B cell (primary cell): ENCODE measurements at regions not wholly inside any gene's neighbourhood (a gene's known extent, or its start where the extent isn't known, plus 50 kb on each side); places are given as distances from the start of the nearest gene placed in this dataset.

Experiments
- ATAC-seq: fragments of 200-7000 bp; cut with Tn5 transposase; one replicate; pipeline ENCODE4 v1.10.0; 2021; ENCODE audit warnings: low read depth, mild to moderate bottlenecking, moderate number of reproducible peaks, moderate library complexity
- CTCF ChIA-PET: fragments of 350-600 bp; sonication (Branson Sonifier 250); formaldehyde crosslinking; loops from one replicate; lab custom pipeline; 2021; ENCODE audit warnings: antibody characterized with exemption, inconsistent platforms; lab: Charles Lee
- POLR2A ChIA-PET: fragments of 350-600 bp; sonication (Branson Sonifier 250); formaldehyde crosslinking; loops from one replicate; lab custom pipeline; 2021; ENCODE audit warnings: antibody characterized with exemption; lab: Charles Lee
- DNase-seq: peaks from one replicate; pipeline ENCODE4 v3.0.0; 2013
- H2AFZ ChIP-seq: 2 replicates; pipeline ENCODE4 v1.6.1; 2012; ENCODE audit warnings: mild to moderate bottlenecking, low read depth, low read length; ENCODE audit not compliant: insufficient read depth, poor library complexity, severe bottlenecking
- H3K27ac ChIP-seq, 2 donors: 1 replicate in 1 of 2; 2 replicates in 1 of 2; pipeline ENCODE4 v1.5.1; 2012 to 2013; ENCODE audit warnings: low read length in 2 of 2, mild to moderate bottlenecking in 2 of 2, moderate library complexity in 1 of 2
- H3K27me3 ChIP-seq, 4 experiments: fragments of 200-600 bp in 1 of 4; sonication (generic) in 1 of 4; replicated peaks in 1 of 4; 1 replicate in 2 of 4; 2 replicates in 2 of 4; pipeline versions ENCODE4 v1.6.1 to v1.7.0; 2013 to 2016; ENCODE audit warnings: low read length in 3 of 4, mild to moderate bottlenecking in 2 of 4, mixed read lengths in 1 of 4, moderate library complexity in 1 of 4; ENCODE audit not compliant: insufficient read depth in 4 of 4, control insufficient read depth in 3 of 4; ENCODE audit errors: control extremely low read depth in 1 of 4
- H3K36me3 ChIP-seq, 2 experiments: replicated peaks in 1 of 2; 1 replicate in 1 of 2; 2 replicates in 1 of 2; pipeline versions ENCODE4 v1.6.1 to v1.7.1; 2013; ENCODE audit warnings: low read length in 1 of 2; ENCODE audit not compliant: insufficient read depth in 2 of 2, control insufficient read depth in 1 of 2; ENCODE audit errors: control extremely low read depth in 1 of 2, extremely low read depth in 1 of 2
- H3K4me1 ChIP-seq, 2 donors: fragments of 200-600 bp in 1 of 2; sonication (generic) in 1 of 2; 1 replicate in 1 of 2; 2 replicates in 1 of 2; pipeline versions ENCODE4 v1.5.1 to v1.6.1; 2013 to 2017; ENCODE audit warnings: low read length in 2 of 2; ENCODE audit not compliant: control insufficient read depth in 2 of 2, insufficient read depth in 2 of 2
- H3K4me2 ChIP-seq: replicated peaks from 2 replicates; pipeline ENCODE3; 2012; ENCODE audit warnings: mild to moderate bottlenecking, low read depth, low read length; ENCODE audit not compliant: poor library complexity, severe bottlenecking
- H3K4me3 ChIP-seq, 5 experiments: fragments of 200-600 bp in 1 of 5; sonication (generic) in 1 of 5; 1 replicate in 3 of 5; 2 replicates in 2 of 5; pipeline versions ENCODE4 v1.5.1 to v1.7.0; 2011 to 2016; ENCODE audit warnings: low read length in 4 of 5, mild to moderate bottlenecking in 4 of 5, low read depth in 2 of 5, control low read depth in 1 of 5, moderate library complexity in 1 of 5; ENCODE audit not compliant: insufficient read depth in 1 of 5; ENCODE audit errors: control extremely low read depth in 1 of 5, extremely low read depth in 1 of 5
- H3K79me2 ChIP-seq: fragments of 200-600 bp; sonication (generic); one replicate; pipeline ENCODE4 v1.6.0; 2016; ENCODE audit warnings: low read length; ENCODE audit not compliant: control insufficient read depth, insufficient read depth
- H3K9ac ChIP-seq: fragments of 200-600 bp; sonication (generic); 2 replicates; pipeline ENCODE4 v1.6.1; 2017; ENCODE audit warnings: mild to moderate bottlenecking, low read length, moderate library complexity
- H3K9me3 ChIP-seq, 3 donors: one replicate each; pipeline versions ENCODE4 v1.6.1 to v1.7.1; 2013; ENCODE audit warnings: low read length in 2 of 3; ENCODE audit not compliant: control insufficient read depth in 2 of 3, insufficient read depth in 1 of 3; ENCODE audit errors: control extremely low read depth in 1 of 3
- H4K20me1 ChIP-seq: 2 replicates; pipeline ENCODE4 v1.6.0; 2012; ENCODE audit warnings: mild to moderate bottlenecking, low read length; ENCODE audit not compliant: insufficient read depth, control insufficient read depth, poor library complexity, severe bottlenecking
- H3K27ac Mint-ChIP-seq: one replicate; pipeline ENCODE4 v1.8.0; 2021; ENCODE audit warnings: mixed read lengths
- H3K27me3 Mint-ChIP-seq: one replicate; pipeline ENCODE4 v1.8.0; 2021; ENCODE audit warnings: mixed read lengths
- H3K4me1 Mint-ChIP-seq: one replicate; pipeline ENCODE4 v1.8.0; 2021; ENCODE audit warnings: mixed read lengths
- H3K4me3 Mint-ChIP-seq: one replicate; pipeline ENCODE4 v1.8.0; 2021; ENCODE audit warnings: mixed read lengths
- H3K9me3 Mint-ChIP-seq: one replicate; pipeline ENCODE4 v1.8.0; 2022; ENCODE audit warnings: mixed read lengths; ENCODE audit not compliant: insufficient read depth
- EZH2 ChIP-seq: IDR thresholded peaks from 2 replicates; pipeline ENCODE4 v1.6.1; 2012; ENCODE audit warnings: borderline replicate concordance, low read depth, mild to moderate bottlenecking, moderate library complexity, low read length; ENCODE audit not compliant: insufficient read depth, poor library complexity, severe bottlenecking
- WGBS: methylation state at CpG from one replicate; pipeline ENCODE4 v1.1.5; 2013; ENCODE audit warnings: missing lambda C conversion rate; ENCODE audit not compliant: insufficient coverage; 5-methylcytosine and 5-hydroxymethylcytosine counted together
- intact Hi-C: fragments of 100-400 bp; cut with micrococcal nuclease; formaldehyde crosslinking; loops from one replicate; pipeline ENCODE4 v1.10.0; 2022
- TF ChIP-seq, protein P1 (sequence below): fragments of 200-600 bp; IDR thresholded peaks from one replicate; pipeline ENCODE4 v1.8.0; 2022; ENCODE audit warnings: antibody characterized with exemption, mild to moderate bottlenecking

DNA sequence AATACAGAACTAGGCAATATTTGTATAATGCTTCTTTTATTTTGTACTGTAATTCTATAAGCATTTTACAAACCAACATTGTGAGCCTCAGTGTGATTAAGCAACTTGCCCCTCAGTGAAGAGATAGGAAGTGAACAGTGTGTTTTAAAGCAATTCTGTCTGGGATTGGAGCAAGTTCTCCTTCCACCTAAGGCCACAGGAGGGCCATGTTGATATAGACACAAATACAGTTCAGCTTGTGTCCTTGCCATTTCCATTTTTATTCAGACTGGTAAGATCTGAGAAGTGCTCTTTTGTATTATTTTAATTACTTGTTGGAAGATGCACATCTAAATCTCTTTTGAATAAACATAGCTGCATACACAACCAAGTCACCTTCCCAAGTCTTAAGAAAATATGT is 416.3 kb upstream of the COBL start:
- H3K9ac ChIP-seq: no peak overlapping the region
- ATAC-seq (no peak), DNase-seq (no peak)
- H4K20me1 ChIP-seq: no peaks in the 10 kb centered on the region
- no peak for TF ChIP-seq EZH2
- TF ChIP-seq, protein P1, sequence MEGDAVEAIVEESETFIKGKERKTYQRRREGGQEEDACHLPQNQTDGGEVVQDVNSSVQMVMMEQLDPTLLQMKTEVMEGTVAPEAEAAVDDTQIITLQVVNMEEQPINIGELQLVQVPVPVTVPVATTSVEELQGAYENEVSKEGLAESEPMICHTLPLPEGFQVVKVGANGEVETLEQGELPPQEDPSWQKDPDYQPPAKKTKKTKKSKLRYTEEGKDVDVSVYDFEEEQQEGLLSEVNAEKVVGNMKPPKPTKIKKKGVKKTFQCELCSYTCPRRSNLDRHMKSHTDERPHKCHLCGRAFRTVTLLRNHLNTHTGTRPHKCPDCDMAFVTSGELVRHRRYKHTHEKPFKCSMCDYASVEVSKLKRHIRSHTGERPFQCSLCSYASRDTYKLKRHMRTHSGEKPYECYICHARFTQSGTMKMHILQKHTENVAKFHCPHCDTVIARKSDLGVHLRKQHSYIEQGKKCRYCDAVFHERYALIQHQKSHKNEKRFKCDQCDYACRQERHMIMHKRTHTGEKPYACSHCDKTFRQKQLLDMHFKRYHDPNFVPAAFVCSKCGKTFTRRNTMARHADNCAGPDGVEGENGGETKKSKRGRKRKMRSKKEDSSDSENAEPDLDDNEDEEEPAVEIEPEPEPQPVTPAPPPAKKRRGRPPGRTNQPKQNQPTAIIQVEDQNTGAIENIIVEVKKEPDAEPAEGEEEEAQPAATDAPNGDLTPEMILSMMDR: no peak
- Mint-ChIP-seq H3K27ac (no peak overlapping the region), H3K9me3 (peaks cover 5% of the 10 kb centered on the region), H3K27me3 (no peaks in the 10 kb centered on the region), H3K4me1 (no peaks in the 10 kb centered on the region), H3K4me3 (no peak overlapping the region)
- H3K27ac ChIP-seq: no peak overlapping the region
- intact Hi-C loops: no loop called here
- peaks cover 0 to 11% (median 3%) of the 10 kb centered on the region in 3 donors for H3K9me3 ChIP-seq
- POLR2A ChIA-PET: no interaction called here
- no peak overlapping the region for H3K4me2 ChIP-seq
- no peaks in the 10 kb centered on the region for H3K79me2 ChIP-seq
- CTCF ChIA-PET: interaction anchor here (0.6 kb wide), 1 partner anchor 646 kb away, joined by 3 read pairs; no protein-coding TSS in a partner anchor
- H3K36me3 ChIP-seq: no peaks in the 10 kb centered on the region
- H3K4me1 ChIP-seq: no peaks in the 10 kb centered on the region
- H3K27me3 ChIP-seq: no peaks in the 10 kb centered on the region
- H2AFZ ChIP-seq: no peak overlapping the region
- H3K4me3 ChIP-seq: no peak overlapping the region

DNA sequence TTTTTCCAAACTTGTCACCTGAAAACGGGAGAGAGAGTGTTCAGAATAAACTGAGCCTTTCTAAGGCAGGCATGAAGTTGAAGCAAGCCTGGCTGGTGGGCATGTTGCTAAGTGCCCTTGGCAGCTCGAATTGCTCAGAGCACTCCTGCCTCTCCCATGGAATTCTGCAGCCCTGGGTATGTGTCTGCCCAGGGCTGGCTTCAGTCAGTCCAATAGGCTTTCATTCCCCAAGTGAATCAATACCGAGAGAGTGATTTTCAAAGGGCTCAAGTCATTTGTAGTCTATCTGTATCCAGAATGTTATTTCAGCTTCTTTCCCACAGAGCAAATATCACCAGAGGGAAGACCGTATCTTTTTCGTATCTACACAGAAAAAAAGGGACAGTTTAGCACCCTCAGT is 415.5 kb upstream of the COBL start:
- H3K4me2 ChIP-seq: no peak overlapping the region
- no peak overlapping the region for H3K9ac ChIP-seq
- no peak for ATAC-seq
- intact Hi-C loops: no loop called here
- no peaks in the 10 kb centered on the region for H3K36me3 ChIP-seq
- no peaks in the 10 kb centered on the region for H3K27me3 Mint-ChIP-seq
- H3K27ac Mint-ChIP-seq: no peak overlapping the region
- ChIA-PET CTCF (no interaction called here), POLR2A (no interaction called here)
- DNase-seq: no peak
- no peaks in the 10 kb centered on the region for H3K4me1 Mint-ChIP-seq
- no peak overlapping the region for H2AFZ ChIP-seq
- H3K4me1 ChIP-seq: no peaks in the 10 kb centered on the region
- H3K79me2 ChIP-seq: no peaks in the 10 kb centered on the region
- H3K9me3 ChIP-seq: peaks cover 0 to 7% (median 3%) of the 10 kb centered on the region in 3 donors
- peaks cover 5% of the 10 kb centered on the region for H3K9me3 Mint-ChIP-seq
- no peak overlapping the region for H3K27ac ChIP-seq
- WGBS: 58% methylated on average over 2 of the region's 5 CpGs
- H3K27me3 ChIP-seq: no peaks in the 10 kb centered on the region
- no peak overlapping the region for H3K4me3 Mint-ChIP-seq
- no peaks in the 10 kb centered on the region for H4K20me1 ChIP-seq
- H3K4me3 ChIP-seq: no peak overlapping the region
- no peak for TF ChIP-seq EZH2
- TF ChIP-seq, protein P1: no peak
